SK-N-SH treated with all-trans-retinoic acid at 6 μM for 48 hours (cell line): ENCODE measurements at regions not wholly inside any gene's neighbourhood (a gene's known extent, or its start where the extent isn't known, plus 50 kb on each side); places are given as distances from the start of the nearest gene placed in this dataset.
"Not testable (repeated sequence)": the region's sequence is repeated elsewhere in the genome, so short reads cannot be mapped to it uniquely, and the experiment has no call there.

Experiments used
- ATAC-seq: fragments of 200-7000 bp; cut with Tn5 transposase; 3 replicates; pipeline ENCODE4 v1.9.1; 2020; ENCODE audit warnings: mild to moderate bottlenecking, moderate library complexity
- ARNTL ChIP-seq: fragments of 450-650 bp; formaldehyde crosslinking; IDR thresholded peaks from 2 replicates; pipeline ENCODE4 v1.5.0; 2020; ENCODE audit warnings: low read depth, mild to moderate bottlenecking, moderate library complexity, borderline replicate concordance
- BACH2 ChIP-seq: fragments of 250-450 bp; sonication (Bioruptor Pico); IDR thresholded peaks from 2 replicates; pipeline ENCODE4 v1.9.0; 2021; ENCODE audit warnings: mild to moderate bottlenecking, borderline replicate concordance
- CSDC2 ChIP-seq: fragments of 250-450 bp; sonication (Bioruptor Pico); IDR thresholded peaks from 2 replicates; pipeline ENCODE4 v1.5.0; 2020; ENCODE audit warnings: mild to moderate bottlenecking, moderate library complexity
- ESRRG ChIP-seq: fragments of 250-450 bp; sonication (Bioruptor Pico); IDR thresholded peaks from 2 replicates; pipeline ENCODE4 v1.6.1; 2021; ENCODE audit warnings: mild to moderate bottlenecking
- GLIS3 ChIP-seq: fragments of 250-450 bp; sonication (Bioruptor Pico); IDR thresholded peaks from 2 replicates; pipeline ENCODE4 v1.5.0; 2020; ENCODE audit warnings: mild to moderate bottlenecking, moderate library complexity
- ISL1 ChIP-seq: fragments of 250-450 bp; sonication (Bioruptor Pico); IDR thresholded peaks from 2 replicates; pipeline ENCODE4 v2.1.2; 2022; ENCODE audit warnings: mild to moderate bottlenecking, moderate library complexity
- OSR1 ChIP-seq: fragments of 250-450 bp; sonication (Bioruptor Pico); IDR thresholded peaks from 2 replicates; pipeline ENCODE4 v1.8.0; 2022; ENCODE audit warnings: moderate library complexity, mild to moderate bottlenecking, inconsistent platforms
- PPARA ChIP-seq: fragments of 250-450 bp; sonication (Bioruptor Pico); IDR thresholded peaks from 2 replicates; pipeline ENCODE4 v1.5.0; 2020; ENCODE audit warnings: mild to moderate bottlenecking, borderline replicate concordance
- RARB ChIP-seq: fragments of 250-450 bp; sonication (Bioruptor Pico); IDR thresholded peaks from 2 replicates; pipeline ENCODE4 v1.8.0; 2021; ENCODE audit warnings: mild to moderate bottlenecking, moderate library complexity
- TCF4 ChIP-seq: fragments of 250-450 bp; sonication (Bioruptor Pico); IDR thresholded peaks from 2 replicates; pipeline ENCODE4 v1.8.0; 2021; ENCODE audit warnings: mild to moderate bottlenecking, moderate library complexity, borderline replicate concordance
- ZC3H10 ChIP-seq: fragments of 250-450 bp; sonication (Bioruptor Pico); IDR thresholded peaks from 2 replicates; pipeline ENCODE4 v1.5.1; 2021; ENCODE audit warnings: mild to moderate bottlenecking, moderate library complexity
- ZFP3 ChIP-seq: fragments of 250-450 bp; sonication (Bioruptor Pico); IDR thresholded peaks from 2 replicates; pipeline ENCODE4 v1.5.0; 2020; ENCODE audit warnings: mild to moderate bottlenecking, moderate library complexity
- ZFP30 ChIP-seq: fragments of 450-650 bp; formaldehyde crosslinking; IDR thresholded peaks from 2 replicates; pipeline ENCODE4 v1.5.0; 2022; ENCODE audit warnings: mild to moderate bottlenecking, moderate library complexity
- ZNF565 ChIP-seq: fragments of 450-650 bp; formaldehyde crosslinking; conservative IDR thresholded peaks from 2 replicates; pipeline ENCODE4 v1.5.0; 2020; ENCODE audit warnings: low read depth, mild to moderate bottlenecking, moderate library complexity
- ZNF70 ChIP-seq: fragments of 450-650 bp; formaldehyde crosslinking; IDR thresholded peaks from 2 replicates; pipeline ENCODE4 v1.5.0; 2020; ENCODE audit warnings: mild to moderate bottlenecking, moderate library complexity
- ZNF8 ChIP-seq: fragments of 450-650 bp; formaldehyde crosslinking; IDR thresholded peaks from 2 replicates; pipeline ENCODE4 v1.5.0; 2020; ENCODE audit warnings: mild to moderate bottlenecking, moderate library complexity
- TF ChIP-seq, protein P1 (sequence below): fragments of 250-450 bp; sonication (Bioruptor Pico); IDR thresholded peaks from 2 replicates; pipeline ENCODE4 v1.8.0; 2020; ENCODE audit warnings: mild to moderate bottlenecking, moderate library complexity, borderline replicate concordance
- TF ChIP-seq, protein P2 (sequence below): fragments of 250-450 bp; sonication (Bioruptor Pico); IDR thresholded peaks from 2 replicates; pipeline ENCODE4 v1.5.1; 2020; ENCODE audit warnings: low read depth, mild to moderate bottlenecking, moderate library complexity
- TF ChIP-seq, protein P3 (sequence below): fragments of 250-450 bp; sonication (Bioruptor Pico); IDR thresholded peaks from 2 replicates; pipeline ENCODE4 v1.5.1; 2021; ENCODE audit warnings: mild to moderate bottlenecking, moderate library complexity
- TF ChIP-seq, protein P4 (sequence below): fragments of 250-450 bp; sonication (Bioruptor Pico); IDR thresholded peaks from 2 replicates; pipeline ENCODE4 v1.5.0; 2020; ENCODE audit warnings: mild to moderate bottlenecking, moderate library complexity
- TF ChIP-seq, protein P5 (sequence below): fragments of 250-450 bp; sonication (Bioruptor Pico); IDR thresholded peaks from 2 replicates; pipeline ENCODE4 v1.8.0; 2021; ENCODE audit warnings: low read depth, mild to moderate bottlenecking, moderate library complexity, borderline replicate concordance

DNA sequence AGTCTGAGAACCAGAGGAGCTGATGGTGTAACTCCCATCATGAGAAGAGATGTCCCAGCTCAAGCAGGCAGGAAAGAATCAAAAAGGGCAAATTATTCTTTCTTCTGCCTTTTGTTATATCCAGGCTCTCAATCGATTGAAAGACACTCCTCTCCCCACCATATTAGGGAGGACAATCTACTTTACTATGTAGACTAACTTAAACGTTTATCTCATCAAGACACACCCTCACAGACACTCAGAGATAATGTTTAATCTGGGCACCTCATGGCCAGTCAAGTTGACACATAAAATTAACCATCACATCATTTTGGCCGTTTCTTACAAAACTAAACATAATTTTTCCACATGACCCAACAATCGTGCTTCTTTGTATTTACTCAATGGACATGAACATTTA, 534.3 kb upstream of the RORB start:
- no peak for TF ChIP-seq BACH2
- ATAC-seq = no peak

DNA sequence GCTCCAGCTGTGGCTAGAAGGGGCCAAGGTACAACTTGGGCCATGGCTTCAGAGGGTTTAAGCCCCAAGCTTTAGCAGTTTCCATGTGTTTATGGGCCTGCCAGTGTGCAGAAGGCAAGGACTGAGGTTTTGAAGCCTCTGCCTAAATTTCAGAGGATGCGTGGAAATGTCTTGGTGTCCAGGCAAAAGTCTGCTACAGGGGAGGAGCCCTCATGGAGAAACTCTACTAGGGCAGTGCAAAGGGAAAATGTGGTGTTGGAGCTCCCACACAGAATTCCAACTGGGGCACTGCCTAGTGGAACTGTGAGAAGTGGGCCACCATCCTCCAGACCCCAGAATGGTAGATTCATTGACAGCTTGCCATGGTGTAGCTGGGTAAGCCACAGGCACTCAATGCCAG, 527.2 kb upstream of the RORB start:
- ATAC-seq = no peak
- TF ChIP-seq RARB (no peak), CSDC2 (no peak), ESRRG (no peak), GLIS3 (CRISPR knock-in tag) (no peak), BACH2 (no peak), ISL1 (CRISPR knock-in tag) (no peak), ZNF70 (no peak), ZC3H10 (no peak), TCF4 (no peak), ARNTL (CRISPR knock-in tag) (no peak), OSR1 (no peak)
- TF ChIP-seq, protein P1, sequence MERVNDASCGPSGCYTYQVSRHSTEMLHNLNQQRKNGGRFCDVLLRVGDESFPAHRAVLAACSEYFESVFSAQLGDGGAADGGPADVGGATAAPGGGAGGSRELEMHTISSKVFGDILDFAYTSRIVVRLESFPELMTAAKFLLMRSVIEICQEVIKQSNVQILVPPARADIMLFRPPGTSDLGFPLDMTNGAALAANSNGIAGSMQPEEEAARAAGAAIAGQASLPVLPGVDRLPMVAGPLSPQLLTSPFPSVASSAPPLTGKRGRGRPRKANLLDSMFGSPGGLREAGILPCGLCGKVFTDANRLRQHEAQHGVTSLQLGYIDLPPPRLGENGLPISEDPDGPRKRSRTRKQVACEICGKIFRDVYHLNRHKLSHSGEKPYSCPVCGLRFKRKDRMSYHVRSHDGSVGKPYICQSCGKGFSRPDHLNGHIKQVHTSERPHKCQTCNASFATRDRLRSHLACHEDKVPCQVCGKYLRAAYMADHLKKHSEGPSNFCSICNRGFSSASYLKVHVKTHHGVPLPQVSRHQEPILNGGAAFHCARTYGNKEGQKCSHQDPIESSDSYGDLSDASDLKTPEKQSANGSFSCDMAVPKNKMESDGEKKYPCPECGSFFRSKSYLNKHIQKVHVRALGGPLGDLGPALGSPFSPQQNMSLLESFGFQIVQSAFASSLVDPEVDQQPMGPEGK (CRISPR knock-in tag) = no peak
- TF ChIP-seq, protein P2, sequence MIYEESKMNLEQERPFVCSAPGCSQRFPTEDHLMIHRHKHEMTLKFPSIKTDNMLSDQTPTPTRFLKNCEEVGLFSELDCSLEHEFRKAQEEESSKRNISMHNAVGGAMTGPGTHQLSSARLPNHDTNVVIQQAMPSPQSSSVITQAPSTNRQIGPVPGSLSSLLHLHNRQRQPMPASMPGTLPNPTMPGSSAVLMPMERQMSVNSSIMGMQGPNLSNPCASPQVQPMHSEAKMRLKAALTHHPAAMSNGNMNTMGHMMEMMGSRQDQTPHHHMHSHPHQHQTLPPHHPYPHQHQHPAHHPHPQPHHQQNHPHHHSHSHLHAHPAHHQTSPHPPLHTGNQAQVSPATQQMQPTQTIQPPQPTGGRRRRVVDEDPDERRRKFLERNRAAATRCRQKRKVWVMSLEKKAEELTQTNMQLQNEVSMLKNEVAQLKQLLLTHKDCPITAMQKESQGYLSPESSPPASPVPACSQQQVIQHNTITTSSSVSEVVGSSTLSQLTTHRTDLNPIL (CRISPR knock-in tag) = no peak
- TF ChIP-seq, protein P3, sequence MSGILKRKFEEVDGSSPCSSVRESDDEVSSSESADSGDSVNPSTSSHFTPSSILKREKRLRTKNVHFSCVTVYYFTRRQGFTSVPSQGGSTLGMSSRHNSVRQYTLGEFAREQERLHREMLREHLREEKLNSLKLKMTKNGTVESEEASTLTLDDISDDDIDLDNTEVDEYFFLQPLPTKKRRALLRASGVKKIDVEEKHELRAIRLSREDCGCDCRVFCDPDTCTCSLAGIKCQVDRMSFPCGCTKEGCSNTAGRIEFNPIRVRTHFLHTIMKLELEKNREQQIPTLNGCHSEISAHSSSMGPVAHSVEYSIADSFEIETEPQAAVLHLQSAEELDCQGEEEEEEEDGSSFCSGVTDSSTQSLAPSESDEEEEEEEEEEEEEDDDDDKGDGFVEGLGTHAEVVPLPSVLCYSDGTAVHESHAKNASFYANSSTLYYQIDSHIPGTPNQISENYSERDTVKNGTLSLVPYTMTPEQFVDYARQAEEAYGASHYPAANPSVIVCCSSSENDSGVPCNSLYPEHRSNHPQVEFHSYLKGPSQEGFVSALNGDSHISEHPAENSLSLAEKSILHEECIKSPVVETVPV (CRISPR knock-in tag) = no peak
- TF ChIP-seq, all 23 proteins: peak for 0

DNA sequence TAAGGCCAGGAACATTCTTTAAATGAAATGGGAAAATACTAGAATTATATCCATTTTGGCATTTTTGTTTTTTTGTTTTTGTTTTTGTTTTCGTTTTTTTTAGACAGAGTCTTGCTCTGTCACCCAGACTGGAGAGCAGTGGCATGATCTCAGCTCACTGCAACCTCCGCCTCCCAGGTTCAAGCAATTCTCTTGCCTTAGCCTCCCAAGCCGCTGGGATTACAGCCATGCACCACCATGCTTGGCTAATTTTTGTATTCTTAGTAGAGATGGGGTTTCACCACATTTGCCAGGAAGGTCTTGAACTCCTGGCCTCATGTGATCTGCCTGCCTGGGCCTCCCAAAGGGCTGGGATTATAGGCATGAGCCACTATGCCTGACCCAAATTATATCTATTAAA, 520.7 kb upstream of the RORB start:
- not testable (repeated sequence) for ATAC-seq

DNA sequence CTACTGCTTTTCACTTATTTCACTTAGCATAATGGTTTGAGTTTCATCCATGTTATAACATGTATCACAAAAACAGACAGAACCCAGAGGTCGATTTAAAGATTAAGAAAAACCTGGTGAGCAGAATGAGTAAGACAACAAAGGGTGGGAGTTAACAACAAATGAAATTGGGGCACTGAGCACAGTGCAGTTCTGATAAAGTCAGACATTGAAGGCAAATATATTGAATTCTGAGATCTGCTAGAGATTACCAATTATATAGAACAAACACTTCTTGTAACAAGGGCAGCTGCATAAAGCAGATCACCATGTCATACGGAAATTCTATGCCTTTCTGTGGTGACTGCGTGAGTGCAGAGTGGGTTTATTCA, 517.3 kb upstream of the RORB start:
- TF ChIP-seq ESRRG (no peak), ZFP3 (CRISPR knock-in tag) (no peak), ZNF565 (CRISPR knock-in tag) (no peak), ZNF70 (no peak), ZFP30 (CRISPR knock-in tag) (no peak), ISL1 (CRISPR knock-in tag) (no peak), ARNTL (CRISPR knock-in tag) (no peak), ZNF8 (CRISPR knock-in tag) (no peak), OSR1 (no peak)
- TF ChIP-seq, protein P4, sequence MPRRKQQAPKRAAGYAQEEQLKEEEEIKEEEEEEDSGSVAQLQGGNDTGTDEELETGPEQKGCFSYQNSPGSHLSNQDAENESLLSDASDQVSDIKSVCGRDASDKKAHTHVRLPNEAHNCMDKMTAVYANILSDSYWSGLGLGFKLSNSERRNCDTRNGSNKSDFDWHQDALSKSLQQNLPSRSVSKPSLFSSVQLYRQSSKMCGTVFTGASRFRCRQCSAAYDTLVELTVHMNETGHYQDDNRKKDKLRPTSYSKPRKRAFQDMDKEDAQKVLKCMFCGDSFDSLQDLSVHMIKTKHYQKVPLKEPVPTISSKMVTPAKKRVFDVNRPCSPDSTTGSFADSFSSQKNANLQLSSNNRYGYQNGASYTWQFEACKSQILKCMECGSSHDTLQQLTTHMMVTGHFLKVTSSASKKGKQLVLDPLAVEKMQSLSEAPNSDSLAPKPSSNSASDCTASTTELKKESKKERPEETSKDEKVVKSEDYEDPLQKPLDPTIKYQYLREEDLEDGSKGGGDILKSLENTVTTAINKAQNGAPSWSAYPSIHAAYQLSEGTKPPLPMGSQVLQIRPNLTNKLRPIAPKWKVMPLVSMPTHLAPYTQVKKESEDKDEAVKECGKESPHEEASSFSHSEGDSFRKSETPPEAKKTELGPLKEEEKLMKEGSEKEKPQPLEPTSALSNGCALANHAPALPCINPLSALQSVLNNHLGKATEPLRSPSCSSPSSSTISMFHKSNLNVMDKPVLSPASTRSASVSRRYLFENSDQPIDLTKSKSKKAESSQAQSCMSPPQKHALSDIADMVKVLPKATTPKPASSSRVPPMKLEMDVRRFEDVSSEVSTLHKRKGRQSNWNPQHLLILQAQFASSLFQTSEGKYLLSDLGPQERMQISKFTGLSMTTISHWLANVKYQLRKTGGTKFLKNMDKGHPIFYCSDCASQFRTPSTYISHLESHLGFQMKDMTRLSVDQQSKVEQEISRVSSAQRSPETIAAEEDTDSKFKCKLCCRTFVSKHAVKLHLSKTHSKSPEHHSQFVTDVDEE = no peak
- TF ChIP-seq, protein P5, sequence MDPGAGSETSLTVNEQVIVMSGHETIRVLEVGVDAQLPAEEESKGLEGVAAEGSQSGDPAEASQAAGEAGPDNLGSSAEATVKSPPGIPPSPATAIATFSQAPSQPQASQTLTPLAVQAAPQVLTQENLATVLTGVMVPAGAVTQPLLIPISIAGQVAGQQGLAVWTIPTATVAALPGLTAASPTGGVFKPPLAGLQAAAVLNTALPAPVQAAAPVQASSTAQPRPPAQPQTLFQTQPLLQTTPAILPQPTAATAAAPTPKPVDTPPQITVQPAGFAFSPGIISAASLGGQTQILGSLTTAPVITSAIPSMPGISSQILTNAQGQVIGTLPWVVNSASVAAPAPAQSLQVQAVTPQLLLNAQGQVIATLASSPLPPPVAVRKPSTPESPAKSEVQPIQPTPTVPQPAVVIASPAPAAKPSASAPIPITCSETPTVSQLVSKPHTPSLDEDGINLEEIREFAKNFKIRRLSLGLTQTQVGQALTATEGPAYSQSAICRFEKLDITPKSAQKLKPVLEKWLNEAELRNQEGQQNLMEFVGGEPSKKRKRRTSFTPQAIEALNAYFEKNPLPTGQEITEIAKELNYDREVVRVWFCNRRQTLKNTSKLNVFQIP (CRISPR knock-in tag) = no peak
- no peak for ATAC-seq

DNA sequence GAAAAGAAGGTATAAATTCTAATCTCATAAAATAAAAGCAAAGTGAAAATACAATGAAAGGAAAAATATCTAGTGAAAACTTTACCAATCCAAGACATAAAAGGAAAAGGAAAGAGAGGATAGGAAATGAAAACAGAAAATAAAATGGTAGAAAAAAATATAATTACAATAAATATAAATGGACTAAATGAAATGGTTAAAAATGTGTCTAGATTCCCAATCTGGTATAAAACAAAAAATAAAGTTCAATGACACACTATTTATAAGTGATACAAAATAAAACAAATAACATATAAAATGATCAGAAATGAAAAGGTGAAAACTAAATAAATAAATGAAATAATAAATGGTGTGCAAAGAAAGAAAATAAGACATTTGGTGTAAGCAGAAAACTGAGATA, 516.4 kb upstream of the RORB start:
- no peak for ATAC-seq
- TF ChIP-seq OSR1 = no peak
- TF ChIP-seq, protein P4 = no peak
- no peak for TF ChIP-seq PPARA (CRISPR knock-in tag)
- TF ChIP-seq, protein P2 (CRISPR knock-in tag) = no peak
- no peak for TF ChIP-seq GLIS3 (CRISPR knock-in tag)
- TF ChIP-seq, protein P5 (CRISPR knock-in tag) = no peak
